ENCODE measurements at regions not wholly inside any gene's neighbourhood (a gene's known extent, or its start where the extent isn't known, plus 50 kb on each side); places are given as distances from the start of the nearest gene placed in this dataset.

DNA sequence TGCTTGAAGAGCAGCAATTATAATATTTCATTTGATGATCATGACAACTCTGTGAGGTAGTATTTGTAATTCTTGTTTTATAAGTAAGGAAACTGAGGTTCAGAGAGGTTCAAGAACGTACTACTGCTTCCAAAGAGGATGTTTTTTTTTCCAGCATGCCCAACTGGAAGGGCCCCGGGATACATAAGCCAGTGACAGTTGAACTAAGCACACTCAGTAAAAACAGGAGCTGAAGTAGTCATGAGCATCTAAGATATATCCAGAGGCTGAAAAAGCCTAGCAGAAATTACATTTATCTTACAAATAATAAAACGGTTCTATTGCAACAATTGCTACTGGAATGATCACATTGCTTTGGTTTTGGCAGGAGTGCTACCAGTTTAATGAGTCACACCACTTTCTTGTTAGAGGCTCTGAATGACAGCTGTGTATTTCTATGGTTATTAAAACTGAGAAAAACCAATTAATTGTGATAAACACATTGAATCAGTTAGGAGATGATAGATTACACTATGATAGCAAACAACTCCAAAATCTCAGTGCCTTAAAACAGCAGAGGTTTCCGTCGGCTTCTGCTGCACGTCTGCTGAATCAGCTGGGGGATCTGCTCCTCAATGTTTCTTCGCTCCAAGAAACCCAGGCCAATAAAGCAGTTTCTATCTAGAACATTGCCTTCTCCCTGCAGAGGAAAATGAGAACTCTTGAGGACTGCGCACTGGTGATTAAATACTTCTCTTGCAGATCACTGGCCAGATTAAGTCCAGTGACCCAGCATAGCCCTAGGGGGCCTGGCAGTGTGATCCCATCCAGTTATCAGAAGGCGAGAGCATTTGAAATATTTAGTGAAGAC, 522.7 kb downstream of the PLPP3 start:
- TF ChIP-seq POLR2A (IDR thresholded peaks at IDR 0.05) = no peak
- TF ChIP-seq, protein P1, sequence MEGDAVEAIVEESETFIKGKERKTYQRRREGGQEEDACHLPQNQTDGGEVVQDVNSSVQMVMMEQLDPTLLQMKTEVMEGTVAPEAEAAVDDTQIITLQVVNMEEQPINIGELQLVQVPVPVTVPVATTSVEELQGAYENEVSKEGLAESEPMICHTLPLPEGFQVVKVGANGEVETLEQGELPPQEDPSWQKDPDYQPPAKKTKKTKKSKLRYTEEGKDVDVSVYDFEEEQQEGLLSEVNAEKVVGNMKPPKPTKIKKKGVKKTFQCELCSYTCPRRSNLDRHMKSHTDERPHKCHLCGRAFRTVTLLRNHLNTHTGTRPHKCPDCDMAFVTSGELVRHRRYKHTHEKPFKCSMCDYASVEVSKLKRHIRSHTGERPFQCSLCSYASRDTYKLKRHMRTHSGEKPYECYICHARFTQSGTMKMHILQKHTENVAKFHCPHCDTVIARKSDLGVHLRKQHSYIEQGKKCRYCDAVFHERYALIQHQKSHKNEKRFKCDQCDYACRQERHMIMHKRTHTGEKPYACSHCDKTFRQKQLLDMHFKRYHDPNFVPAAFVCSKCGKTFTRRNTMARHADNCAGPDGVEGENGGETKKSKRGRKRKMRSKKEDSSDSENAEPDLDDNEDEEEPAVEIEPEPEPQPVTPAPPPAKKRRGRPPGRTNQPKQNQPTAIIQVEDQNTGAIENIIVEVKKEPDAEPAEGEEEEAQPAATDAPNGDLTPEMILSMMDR (IDR thresholded peaks at IDR 0.05 in 8 of 11, conservative IDR thresholded peaks at IDR 0.05 in 3 of 11) = no peak
- no peak for TF ChIP-seq POLR2AphosphoS5 (IDR thresholded peaks at IDR 0.05)
